Stomach (tissue), 4 donors: ENCODE measurements at regions not wholly inside any gene's neighbourhood (a gene's known extent, or its start where the extent isn't known, plus 50 kb on each side); places are given as distances from the start of the nearest gene placed in this dataset.

Source experiments
- POLR2A ChIP-seq, 4 donors: fragments of 450-650 bp; IDR thresholded peaks; one replicate each; pipeline ENCODE4 v1.6.1; 2016; ENCODE audit warnings: antibody characterized with exemption in 4 of 4, control low read depth in 2 of 4, mild to moderate bottlenecking in 1 of 4, moderate library complexity in 1 of 4
- TF ChIP-seq, protein P1 (sequence below), 7 experiments: fragments of 450-650 bp in 4 of 7; fragments of 200-600 bp in 3 of 7; sonication (generic) in 3 of 7; IDR thresholded peaks; one replicate each; pipeline ENCODE4 v1.5.1; 2016 to 2019; ENCODE audit warnings: antibody characterized with exemption in 7 of 7, control low read depth in 2 of 7, mild to moderate bottlenecking in 1 of 7

DNA sequence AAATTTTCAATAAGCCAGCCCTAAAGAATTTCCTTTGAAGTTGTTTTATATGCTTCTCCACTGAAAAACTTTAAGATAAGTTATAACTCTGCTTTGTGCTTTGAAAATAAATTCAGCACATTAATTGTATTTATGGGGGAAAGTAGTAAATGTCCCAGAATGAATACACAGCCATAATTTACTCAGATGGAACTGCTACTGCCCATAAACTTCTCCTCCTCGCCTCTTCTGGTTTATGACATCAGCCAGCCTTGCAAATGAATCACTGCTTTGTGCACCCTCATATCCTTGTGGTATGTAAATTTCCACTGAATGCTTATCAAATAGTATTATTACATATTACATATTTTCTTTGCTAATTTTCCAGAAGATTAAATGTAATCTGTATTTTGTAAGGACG lies 302.0 kb downstream of the DIPK2A start:
- TF ChIP-seq, protein P1, sequence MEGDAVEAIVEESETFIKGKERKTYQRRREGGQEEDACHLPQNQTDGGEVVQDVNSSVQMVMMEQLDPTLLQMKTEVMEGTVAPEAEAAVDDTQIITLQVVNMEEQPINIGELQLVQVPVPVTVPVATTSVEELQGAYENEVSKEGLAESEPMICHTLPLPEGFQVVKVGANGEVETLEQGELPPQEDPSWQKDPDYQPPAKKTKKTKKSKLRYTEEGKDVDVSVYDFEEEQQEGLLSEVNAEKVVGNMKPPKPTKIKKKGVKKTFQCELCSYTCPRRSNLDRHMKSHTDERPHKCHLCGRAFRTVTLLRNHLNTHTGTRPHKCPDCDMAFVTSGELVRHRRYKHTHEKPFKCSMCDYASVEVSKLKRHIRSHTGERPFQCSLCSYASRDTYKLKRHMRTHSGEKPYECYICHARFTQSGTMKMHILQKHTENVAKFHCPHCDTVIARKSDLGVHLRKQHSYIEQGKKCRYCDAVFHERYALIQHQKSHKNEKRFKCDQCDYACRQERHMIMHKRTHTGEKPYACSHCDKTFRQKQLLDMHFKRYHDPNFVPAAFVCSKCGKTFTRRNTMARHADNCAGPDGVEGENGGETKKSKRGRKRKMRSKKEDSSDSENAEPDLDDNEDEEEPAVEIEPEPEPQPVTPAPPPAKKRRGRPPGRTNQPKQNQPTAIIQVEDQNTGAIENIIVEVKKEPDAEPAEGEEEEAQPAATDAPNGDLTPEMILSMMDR (IDR thresholded peaks at IDR 0.05): no peak
- TF ChIP-seq POLR2A (IDR thresholded peaks at IDR 0.05): no peak
